WTC11 (cell line): ENCODE measurements at regions not wholly inside any gene's neighbourhood (a gene's known extent, or its start where the extent isn't known, plus 50 kb on each side); places are given as distances from the start of the nearest gene placed in this dataset.

Experiments
- ELF4 ChIP-seq: sonication (generic); formaldehyde crosslinking; IDR thresholded peaks from 2 replicates; pipeline ENCODE4 v1.8.1; 2022; ENCODE audit warnings: low read depth, mild to moderate bottlenecking, moderate library complexity, missing genetic modification reagents
- TCF7 ChIP-seq: sonication (generic); formaldehyde crosslinking; IDR thresholded peaks from 2 replicates; pipeline ENCODE4 v1.8.0; 2022; ENCODE audit warnings: mild to moderate bottlenecking, low read depth, missing genetic modification reagents, moderate library complexity

- TF ChIP-seq ELF4 (CRISPR knock-in tag), result no peak
- no peak for TF ChIP-seq TCF7 (CRISPR knock-in tag)
Observed at GRCh38 chr4:35147761-35148160, 1096.6 kb downstream of the ARAP2 start.
